Stimulated activated CD4-positive, alpha-beta T cell treated with anti-CD3 and anti-CD28 coated beads, Interleukin-4, amount 100 ng/mL, for 1 hour (primary cell): ENCODE measurements at regions not wholly inside any gene's neighbourhood (a gene's known extent, or its start where the extent isn't known, plus 50 kb on each side); places are given as distances from the start of the nearest gene placed in this dataset.
"Not testable (repeated sequence)": the region's sequence is repeated elsewhere in the genome, so short reads cannot be mapped to it uniquely, and the experiment has no call there.

Experiments used
- DNase-seq: peaks from one replicate; pipeline ENCODE4 v3.0.0-alpha.2; 2020

- no peak for DNase-seq
Measured at GRCh38 chr4:131192318-131192717, 1956.8 kb upstream of the PCDH10 start.

GRCh38 chr4:131207589-131207988 is 1941.5 kb upstream of the PCDH10 start:
- DNase-seq: no peak

GRCh38 chr4:131248314-131248713 is 1900.8 kb upstream of the PCDH10 start:
- DNase-seq: no peak

GRCh38 chr4:131251321-131251720 is 1897.8 kb upstream of the PCDH10 start:
- DNase-seq: no peak

- no peak for DNase-seq
Measured at GRCh38 chr4:131257241-131257640, 1891.9 kb upstream of the PCDH10 start.

- no peak for DNase-seq
Measured at GRCh38 chr4:131258361-131258760, 1890.7 kb upstream of the PCDH10 start.

- DNase-seq: no peak
Measured at GRCh38 chr4:131288441-131288840, 1860.7 kb upstream of the PCDH10 start.

GRCh38 chr4:131296192-131296591 is 1852.9 kb upstream of the PCDH10 start:
- no peak for DNase-seq

- DNase-seq: no peak
Measured at GRCh38 chr4:131302108-131302507, 1847.0 kb upstream of the PCDH10 start.

GRCh38 chr4:131304686-131305085 is 1844.4 kb upstream of the PCDH10 start:
- DNase-seq: no peak

- DNase-seq: no peak
Measured at GRCh38 chr4:131309628-131310027, 1839.5 kb upstream of the PCDH10 start.

GRCh38 chr4:131316086-131316485 is 1833.0 kb upstream of the PCDH10 start:
- no peak for DNase-seq

GRCh38 chr4:131337936-131338335 is 1811.2 kb upstream of the PCDH10 start:
- no peak for DNase-seq

GRCh38 chr4:131339137-131339536 is 1810.0 kb upstream of the PCDH10 start:
- no peak for DNase-seq

- DNase-seq: no peak
Measured at GRCh38 chr4:131344761-131345160, 1804.3 kb upstream of the PCDH10 start.

GRCh38 chr4:131347816-131348215 is 1801.3 kb upstream of the PCDH10 start:
- no peak for DNase-seq

- no peak for DNase-seq
Measured at GRCh38 chr4:131348263-131348662, 1800.8 kb upstream of the PCDH10 start.

GRCh38 chr4:131352371-131352770 is 1796.7 kb upstream of the PCDH10 start:
- not testable (repeated sequence) for DNase-seq

GRCh38 chr4:131366714-131367113 is 1782.4 kb upstream of the PCDH10 start:
- DNase-seq: no peak

GRCh38 chr4:131367441-131367840 is 1781.7 kb upstream of the PCDH10 start:
- no peak for DNase-seq

- DNase-seq: no peak
Measured at GRCh38 chr4:131370846-131371245, 1778.2 kb upstream of the PCDH10 start.

GRCh38 chr4:131381055-131381454 is 1768.0 kb upstream of the PCDH10 start:
- no peak for DNase-seq

- no peak for DNase-seq
Measured at GRCh38 chr4:131382839-131383238, 1766.3 kb upstream of the PCDH10 start.

GRCh38 chr4:131388277-131388676 is 1760.8 kb upstream of the PCDH10 start:
- no peak for DNase-seq

GRCh38 chr4:131408102-131408501 is 1741.0 kb upstream of the PCDH10 start:
- no peak for DNase-seq

GRCh38 chr4:131411393-131411792 is 1737.7 kb upstream of the PCDH10 start:
- DNase-seq: no peak
